Uterus (tissue), 2 donors: ENCODE measurements at regions not wholly inside any gene's neighbourhood (a gene's known extent, or its start where the extent isn't known, plus 50 kb on each side); places are given as distances from the start of the nearest gene placed in this dataset.

ENCODE experiments used
- CTCF ChIP-seq, 4 experiments: fragments of 200-600 bp in 2 of 4; fragments of 450-650 bp in 2 of 4; sonication (generic) in 2 of 4; IDR thresholded peaks; one replicate each; pipeline ENCODE4 v1.5.1; 2016 to 2019; ENCODE audit warnings: antibody characterized with exemption in 4 of 4, mild to moderate bottlenecking in 2 of 4, moderate library complexity in 1 of 4
- POLR2A ChIP-seq, 2 donors: fragments of 450-650 bp; IDR thresholded peaks; one replicate each; pipeline ENCODE4 v1.6.1; 2016; ENCODE audit warnings: antibody characterized with exemption in 2 of 2, mild to moderate bottlenecking in 1 of 2, moderate library complexity in 1 of 2

- no peak for TF ChIP-seq CTCF (IDR thresholded peaks at IDR 0.05)
- TF ChIP-seq POLR2A (IDR thresholded peaks at IDR 0.05), result no peak
These were observed 135.6 kb upstream of the ARHGAP5 start for GRCh38 chr14:31941487-31941886.
